C4-2B (cell line): ENCODE measurements at regions not wholly inside any gene's neighbourhood (a gene's known extent, or its start where the extent isn't known, plus 50 kb on each side); places are given as distances from the start of the nearest gene placed in this dataset.
A peak's percentile ranks its signal among the peaks of the same experiment; 100 is the strongest.

Experiments
- CTCF ChIP-seq: fragments of 450-650 bp; conservative IDR thresholded peaks from 2 replicates; pipeline ENCODE4 v1.5.1; 2017; ENCODE audit warnings: mild to moderate bottlenecking
- ZFX ChIP-seq: fragments of 450-650 bp; IDR thresholded peaks from 2 replicates; pipeline ENCODE4 v1.6.1; 2017

- TF ChIP-seq CTCF (peak; percentile 4; the same call in 1 of the 2 replicates), ZFX (no peak)
Measured at GRCh38 chr4:11701966-11702725, 273.5 kb upstream of the HS3ST1 start.
